ENCODE measurements at regions not wholly inside any gene's neighbourhood (a gene's known extent, or its start where the extent isn't known, plus 50 kb on each side); places are given as distances from the start of the nearest gene placed in this dataset.

GRCh38 chr4:32073542-32073941 is 1353.4 kb downstream of the PCDH7 start:
- TF ChIP-seq, protein P1, sequence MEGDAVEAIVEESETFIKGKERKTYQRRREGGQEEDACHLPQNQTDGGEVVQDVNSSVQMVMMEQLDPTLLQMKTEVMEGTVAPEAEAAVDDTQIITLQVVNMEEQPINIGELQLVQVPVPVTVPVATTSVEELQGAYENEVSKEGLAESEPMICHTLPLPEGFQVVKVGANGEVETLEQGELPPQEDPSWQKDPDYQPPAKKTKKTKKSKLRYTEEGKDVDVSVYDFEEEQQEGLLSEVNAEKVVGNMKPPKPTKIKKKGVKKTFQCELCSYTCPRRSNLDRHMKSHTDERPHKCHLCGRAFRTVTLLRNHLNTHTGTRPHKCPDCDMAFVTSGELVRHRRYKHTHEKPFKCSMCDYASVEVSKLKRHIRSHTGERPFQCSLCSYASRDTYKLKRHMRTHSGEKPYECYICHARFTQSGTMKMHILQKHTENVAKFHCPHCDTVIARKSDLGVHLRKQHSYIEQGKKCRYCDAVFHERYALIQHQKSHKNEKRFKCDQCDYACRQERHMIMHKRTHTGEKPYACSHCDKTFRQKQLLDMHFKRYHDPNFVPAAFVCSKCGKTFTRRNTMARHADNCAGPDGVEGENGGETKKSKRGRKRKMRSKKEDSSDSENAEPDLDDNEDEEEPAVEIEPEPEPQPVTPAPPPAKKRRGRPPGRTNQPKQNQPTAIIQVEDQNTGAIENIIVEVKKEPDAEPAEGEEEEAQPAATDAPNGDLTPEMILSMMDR (IDR thresholded peaks at IDR 0.05) = no peak
- no peak for TF ChIP-seq POLR2AphosphoS5 (IDR thresholded peaks at IDR 0.05)
- no peak for TF ChIP-seq POLR2A (IDR thresholded peaks at IDR 0.05; ENCODE audit: low read depth)
